ENCODE measurements at regions not wholly inside any gene's neighbourhood (a gene's known extent, or its start where the extent isn't known, plus 50 kb on each side); places are given as distances from the start of the nearest gene placed in this dataset.
A peak's percentile ranks its signal among the peaks of the same experiment; 100 is the strongest.

- Mint-ChIP-seq H3K36me3 (ENCODE audit: low read depth) (peaks cover 25% of the 10 kb centered on the region), H3K4me3 (peak overlapping the region; percentile 40), H3K27me3 (ENCODE audit: low read depth) (no peaks in the 10 kb centered on the region), H3K27ac (no peak overlapping the region), H3K4me1 (ENCODE audit: low read depth) (peaks cover 69% of the 10 kb centered on the region), H3K9me3 (peaks cover 7% of the 10 kb centered on the region)
- DNase-seq: peak; percentile 48
- CTCF ChIA-PET: interaction anchor here (0.9 to 1.9 kb wide), 3 partner anchors 12 to 72 kb away, joined by 3 to 6 read pairs (median 5); no protein-coding TSS in a partner anchor
- intact Hi-C loops (cut with micrococcal nuclease): no loop called here
These were observed 169.5 kb upstream of the FOXN3 start for GRCh38 chr14:89586258-89587135.

GRCh38 chr14:89578156-89578555 lies 161.1 kb upstream of the FOXN3 start:
- Mint-ChIP-seq H3K9me3 (no peaks in the 10 kb centered on the region), H3K4me1 (ENCODE audit: low read depth) (peaks cover 29% of the 10 kb centered on the region), H3K36me3 (ENCODE audit: low read depth) (peaks cover 14% of the 10 kb centered on the region), H3K27me3 (ENCODE audit: low read depth) (no peaks in the 10 kb centered on the region), H3K27ac (peak overlapping the region; percentile 15), H3K4me3 (no peak overlapping the region)
- CTCF ChIA-PET: no interaction called here
- intact Hi-C loops (cut with micrococcal nuclease): no loop called here
- no peak for DNase-seq

GRCh38 chr14:89576960-89577359 lies 159.9 kb upstream of the FOXN3 start:
- no peaks in the 10 kb centered on the region for H3K9me3 Mint-ChIP-seq
- intact Hi-C loops (cut with micrococcal nuclease): no loop called here
- no peaks in the 10 kb centered on the region for H3K27me3 Mint-ChIP-seq (ENCODE audit: low read depth)
- peaks cover 30% of the 10 kb centered on the region for H3K4me1 Mint-ChIP-seq (ENCODE audit: low read depth)
- CTCF ChIA-PET: no interaction called here
- peaks cover 8% of the 10 kb centered on the region for H3K36me3 Mint-ChIP-seq (ENCODE audit: low read depth)
- no peak overlapping the region for H3K27ac Mint-ChIP-seq
- no peak overlapping the region for H3K4me3 Mint-ChIP-seq
- DNase-seq: no peak

GRCh38 chr14:89576145-89576927 lies 159.3 kb upstream of the FOXN3 start:
- peaks cover 29% of the 10 kb centered on the region for H3K4me1 Mint-ChIP-seq (ENCODE audit: low read depth)
- DNase-seq: no peak
- no peak overlapping the region for H3K27ac Mint-ChIP-seq
- CTCF ChIA-PET: interaction anchor here (1.2 kb wide), 1 partner anchor 10 kb away, joined by 3 read pairs; no protein-coding TSS in a partner anchor
- H3K4me3 Mint-ChIP-seq: no peak overlapping the region
- peaks cover 3% of the 10 kb centered on the region for H3K36me3 Mint-ChIP-seq (ENCODE audit: low read depth)
- no peaks in the 10 kb centered on the region for H3K9me3 Mint-ChIP-seq
- no peaks in the 10 kb centered on the region for H3K27me3 Mint-ChIP-seq (ENCODE audit: low read depth)
- intact Hi-C loops (cut with micrococcal nuclease): no loop called here

- H3K9me3 Mint-ChIP-seq: no peaks in the 10 kb centered on the region
- DNase-seq: no peak
- H3K4me3 Mint-ChIP-seq: no peak overlapping the region
- H3K27me3 Mint-ChIP-seq (ENCODE audit: low read depth): no peaks in the 10 kb centered on the region
- no peak overlapping the region for H3K27ac Mint-ChIP-seq
- peaks cover 3% of the 10 kb centered on the region for H3K36me3 Mint-ChIP-seq (ENCODE audit: low read depth)
- H3K4me1 Mint-ChIP-seq (ENCODE audit: low read depth): peaks cover 32% of the 10 kb centered on the region
- CTCF ChIA-PET: interaction anchor here (1.2 kb wide), 2 partner anchors 10 to 11 kb away, joined by 3 to 5 read pairs; no protein-coding TSS in a partner anchor
- intact Hi-C loops (cut with micrococcal nuclease): no loop called here
These were observed 158.5 kb upstream of the FOXN3 start for GRCh38 chr14:89575386-89576061.

GRCh38 chr14:89574420-89574819 lies 157.4 kb upstream of the FOXN3 start:
- Mint-ChIP-seq H3K4me3 (no peak overlapping the region), H3K27me3 (ENCODE audit: low read depth) (no peaks in the 10 kb centered on the region), H3K4me1 (ENCODE audit: low read depth) (peaks cover 36% of the 10 kb centered on the region), H3K36me3 (ENCODE audit: low read depth) (peaks cover 4% of the 10 kb centered on the region), H3K27ac (no peak overlapping the region), H3K9me3 (no peaks in the 10 kb centered on the region)
- intact Hi-C loops (cut with micrococcal nuclease): no loop called here
- no peak for DNase-seq
- CTCF ChIA-PET: interaction anchor here (1.2 kb wide), 1 partner anchor 12 kb away, joined by 5 read pairs; no protein-coding TSS in a partner anchor

GRCh38 chr14:89573399-89573657 lies 156.3 kb upstream of the FOXN3 start:
- intact Hi-C loops (cut with micrococcal nuclease): no loop called here
- Mint-ChIP-seq H3K9me3 (no peaks in the 10 kb centered on the region), H3K27ac (no peak overlapping the region), H3K4me3 (no peak overlapping the region), H3K27me3 (ENCODE audit: low read depth) (no peaks in the 10 kb centered on the region), H3K36me3 (ENCODE audit: low read depth) (peaks cover 4% of the 10 kb centered on the region), H3K4me1 (ENCODE audit: low read depth) (peaks cover 35% of the 10 kb centered on the region)
- DNase-seq: no peak
- CTCF ChIA-PET: no interaction called here

GRCh38 chr14:89572596-89573398 lies 155.8 kb upstream of the FOXN3 start:
- CTCF ChIA-PET: no interaction called here
- Mint-ChIP-seq H3K36me3 (ENCODE audit: low read depth) (peaks cover 4% of the 10 kb centered on the region), H3K4me1 (ENCODE audit: low read depth) (peaks cover 36% of the 10 kb centered on the region), H3K9me3 (no peaks in the 10 kb centered on the region), H3K4me3 (no peak overlapping the region), H3K27ac (no peak overlapping the region), H3K27me3 (ENCODE audit: low read depth) (no peaks in the 10 kb centered on the region)
- no peak for DNase-seq
- intact Hi-C loops (cut with micrococcal nuclease): no loop called here

- Mint-ChIP-seq H3K4me3 (no peak overlapping the region), H3K36me3 (ENCODE audit: low read depth) (peaks cover 4% of the 10 kb centered on the region), H3K27me3 (ENCODE audit: low read depth) (no peaks in the 10 kb centered on the region), H3K4me1 (ENCODE audit: low read depth) (peaks cover 36% of the 10 kb centered on the region), H3K27ac (no peak overlapping the region), H3K9me3 (no peaks in the 10 kb centered on the region)
- CTCF ChIA-PET: interaction anchor here (0.6 kb wide), 1 partner anchor 202 kb away, joined by 3 read pairs; no protein-coding TSS in a partner anchor
- intact Hi-C loops (cut with micrococcal nuclease): no loop called here
- DNase-seq: no peak
These were observed 154.5 kb upstream of the FOXN3 start for GRCh38 chr14:89571491-89571890.

GRCh38 chr14:89566644-89567415 lies 149.8 kb upstream of the FOXN3 start:
- peak overlapping the region; percentile 19 for H3K27ac Mint-ChIP-seq
- CTCF ChIA-PET: interaction anchor here (0.6 to 0.7 kb wide), 2 partner anchors 8 to 140 kb away, joined by 3 read pairs; no protein-coding TSS in a partner anchor
- H3K9me3 Mint-ChIP-seq: no peaks in the 10 kb centered on the region
- no peak for DNase-seq
- intact Hi-C loops (cut with micrococcal nuclease): no loop called here
- H3K4me3 Mint-ChIP-seq: no peak overlapping the region
- no peaks in the 10 kb centered on the region for H3K27me3 Mint-ChIP-seq (ENCODE audit: low read depth)
- H3K4me1 Mint-ChIP-seq (ENCODE audit: low read depth): peaks cover 45% of the 10 kb centered on the region
- H3K36me3 Mint-ChIP-seq (ENCODE audit: low read depth): peaks cover 9% of the 10 kb centered on the region

GRCh38 chr14:89566180-89566579 lies 149.1 kb upstream of the FOXN3 start:
- intact Hi-C loops (cut with micrococcal nuclease): no loop called here
- peaks cover 12% of the 10 kb centered on the region for H3K36me3 Mint-ChIP-seq (ENCODE audit: low read depth)
- H3K27me3 Mint-ChIP-seq (ENCODE audit: low read depth): no peaks in the 10 kb centered on the region
- no peaks in the 10 kb centered on the region for H3K9me3 Mint-ChIP-seq
- CTCF ChIA-PET: interaction anchor here (1.0 kb wide), 1 partner anchor 10 kb away, joined by 3 read pairs; no protein-coding TSS in a partner anchor
- no peak overlapping the region for H3K4me3 Mint-ChIP-seq
- peaks cover 49% of the 10 kb centered on the region for H3K4me1 Mint-ChIP-seq (ENCODE audit: low read depth)
- no peak overlapping the region for H3K27ac Mint-ChIP-seq
- DNase-seq: no peak
